ENCODE measurements at regions not wholly inside any gene's neighbourhood (a gene's known extent, or its start where the extent isn't known, plus 50 kb on each side); places are given as distances from the start of the nearest gene placed in this dataset.

GRCh38 chr11:119943298-119943655 lies 194.6 kb downstream of the TRIM29 start:
- Histone ChIP-seq H3K4me3 (ENCODE audit: low read length) (no peak overlapping the region), H3K9me3 (ENCODE audit: low read length) (no peaks in the 10 kb centered on the region), H3K9ac (ENCODE audit: low read length) (no peak overlapping the region), H3K9me2 (ENCODE audit: insufficient read depth, low read length) (no peaks in the 10 kb centered on the region), H3F3A (ENCODE audit: insufficient read depth, low read length, poor library complexity, severe bottlenecking) (no peaks in the 10 kb centered on the region), H3K4me2 (ENCODE audit: low read length) (no peak overlapping the region), H3K36me3 (ENCODE audit: insufficient read depth, low read length) (no peaks in the 10 kb centered on the region), H2AFZ (ENCODE audit: low read depth, low read length) (no peak overlapping the region), H3K27ac (ENCODE audit: low read length) (no peak overlapping the region), H4K20me1 (ENCODE audit: insufficient read depth) (no peaks in the 10 kb centered on the region), H3K27me3 (ENCODE audit: insufficient read depth, low read depth, low read length) (no peaks in the 10 kb centered on the region), H3K79me2 (replicated peaks; ENCODE audit: insufficient read depth, low read length) (no peaks in the 10 kb centered on the region)
- TF ChIP-seq MXI1 (conservative IDR thresholded peaks at IDR 0.05; ENCODE audit: poor library complexity, severe bottlenecking) (no peak), TAF1 (IDR thresholded peaks at IDR 0.05; ENCODE audit: low read depth) (no peak), REST (IDR thresholded peaks at IDR 0.05; ENCODE audit: borderline replicate concordance) (no peak), SMC3 (conservative IDR thresholded peaks at IDR 0.05; ENCODE audit: poor library complexity) (no peak), EP300 (conservative IDR thresholded peaks at IDR 0.05; ENCODE audit: poor library complexity, severe bottlenecking) (no peak), EZH2 (IDR thresholded peaks at IDR 0.05; ENCODE audit: borderline replicate concordance, insufficient read depth, low read length, poor library complexity, severe bottlenecking) (no peak), CTCF (IDR thresholded peaks at IDR 0.05; ENCODE audit: poor library complexity, severe bottlenecking) (no peak), POLR2AphosphoS5 (IDR thresholded peaks at IDR 0.05) (no peak), RAD21 (conservative IDR thresholded peaks at IDR 0.05) (no peak)

- H3K4me2 ChIP-seq (ENCODE audit: low read length): no peak overlapping the region
- no peak overlapping the region for H3K27ac ChIP-seq (ENCODE audit: low read length)
- no peak overlapping the region for H3K9ac ChIP-seq (ENCODE audit: low read length)
- no peaks in the 10 kb centered on the region for H3K9me2 ChIP-seq (ENCODE audit: insufficient read depth, low read length)
- no peaks in the 10 kb centered on the region for H4K20me1 ChIP-seq (ENCODE audit: insufficient read depth)
- no peaks in the 10 kb centered on the region for H3K9me3 ChIP-seq (ENCODE audit: low read length)
- H2AFZ ChIP-seq (ENCODE audit: low read depth, low read length): no peak overlapping the region
- no peaks in the 10 kb centered on the region for H3F3A ChIP-seq (ENCODE audit: insufficient read depth, low read length, poor library complexity, severe bottlenecking)
- no peaks in the 10 kb centered on the region for H3K27me3 ChIP-seq (ENCODE audit: insufficient read depth, low read depth, low read length)
- no peaks in the 10 kb centered on the region for H3K79me2 ChIP-seq (replicated peaks; ENCODE audit: insufficient read depth, low read length)
- TF ChIP-seq TAF1 (IDR thresholded peaks at IDR 0.05; ENCODE audit: low read depth) (no peak), RAD21 (conservative IDR thresholded peaks at IDR 0.05) (no peak), EZH2 (IDR thresholded peaks at IDR 0.05; ENCODE audit: borderline replicate concordance, insufficient read depth, low read length, poor library complexity, severe bottlenecking) (no peak), MXI1 (conservative IDR thresholded peaks at IDR 0.05; ENCODE audit: poor library complexity, severe bottlenecking) (no peak), CTCF (IDR thresholded peaks at IDR 0.05; ENCODE audit: poor library complexity, severe bottlenecking) (no peak), EP300 (conservative IDR thresholded peaks at IDR 0.05; ENCODE audit: poor library complexity, severe bottlenecking) (no peak), POLR2AphosphoS5 (IDR thresholded peaks at IDR 0.05) (no peak), REST (IDR thresholded peaks at IDR 0.05; ENCODE audit: borderline replicate concordance) (no peak), SMC3 (conservative IDR thresholded peaks at IDR 0.05; ENCODE audit: poor library complexity) (no peak)
- no peaks in the 10 kb centered on the region for H3K36me3 ChIP-seq (ENCODE audit: insufficient read depth, low read length)
- no peak overlapping the region for H3K4me3 ChIP-seq (ENCODE audit: low read length)
These were observed 195.2 kb downstream of the TRIM29 start for GRCh38 chr11:119942583-119943297.
